GM21390 (cell line): ENCODE measurements at regions not wholly inside any gene's neighbourhood (a gene's known extent, or its start where the extent isn't known, plus 50 kb on each side); places are given as distances from the start of the nearest gene placed in this dataset.

ENCODE experiments used
- ATAC-seq: cut with Tn5 transposase; IDR thresholded peaks from one replicate; pipeline ENCODE4 v1.9.1; 2021; ENCODE audit not compliant: unreplicated experiment

DNA sequence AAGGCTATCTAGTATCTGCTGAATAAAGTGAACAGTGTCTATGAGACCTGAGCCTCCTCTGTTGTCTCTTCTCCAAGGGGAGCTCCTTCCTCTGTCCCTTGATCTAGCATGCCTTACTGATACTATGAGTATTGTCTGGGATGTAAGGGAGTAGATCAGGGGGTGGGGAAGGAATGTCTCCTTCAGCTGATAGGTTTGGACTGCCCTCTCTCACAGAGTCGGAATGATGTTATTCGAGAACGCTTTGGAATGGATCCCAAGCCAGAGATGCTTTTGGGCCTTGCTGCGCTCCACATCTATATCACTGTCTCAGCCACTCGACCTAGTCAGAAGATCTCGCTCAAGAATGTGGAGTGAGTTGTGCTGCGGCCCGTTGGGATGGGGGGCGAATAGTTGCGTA lies 68.3 kb upstream of the PRPS1 start:
- no peak for ATAC-seq

DNA sequence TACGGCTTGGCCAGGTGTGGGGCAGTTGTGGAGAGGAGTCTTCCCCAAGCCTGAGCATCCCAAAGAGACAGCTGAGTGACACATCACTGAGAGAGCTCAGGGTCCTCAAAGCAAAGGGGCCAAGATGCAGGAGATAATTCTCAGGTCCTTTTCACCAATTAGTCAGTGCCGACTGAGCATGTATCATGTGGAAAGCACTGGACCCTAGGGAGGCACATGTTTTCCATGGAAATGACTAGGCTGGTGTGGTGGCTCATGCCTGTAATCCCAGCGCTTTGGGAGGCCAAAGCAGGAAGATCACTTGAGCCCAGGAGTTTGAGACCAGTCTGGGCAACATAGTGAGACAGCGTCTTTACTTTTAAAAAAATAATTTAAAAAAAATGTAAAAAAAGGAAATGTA lies 67.3 kb upstream of the PRPS1 start:
- no peak for ATAC-seq

DNA sequence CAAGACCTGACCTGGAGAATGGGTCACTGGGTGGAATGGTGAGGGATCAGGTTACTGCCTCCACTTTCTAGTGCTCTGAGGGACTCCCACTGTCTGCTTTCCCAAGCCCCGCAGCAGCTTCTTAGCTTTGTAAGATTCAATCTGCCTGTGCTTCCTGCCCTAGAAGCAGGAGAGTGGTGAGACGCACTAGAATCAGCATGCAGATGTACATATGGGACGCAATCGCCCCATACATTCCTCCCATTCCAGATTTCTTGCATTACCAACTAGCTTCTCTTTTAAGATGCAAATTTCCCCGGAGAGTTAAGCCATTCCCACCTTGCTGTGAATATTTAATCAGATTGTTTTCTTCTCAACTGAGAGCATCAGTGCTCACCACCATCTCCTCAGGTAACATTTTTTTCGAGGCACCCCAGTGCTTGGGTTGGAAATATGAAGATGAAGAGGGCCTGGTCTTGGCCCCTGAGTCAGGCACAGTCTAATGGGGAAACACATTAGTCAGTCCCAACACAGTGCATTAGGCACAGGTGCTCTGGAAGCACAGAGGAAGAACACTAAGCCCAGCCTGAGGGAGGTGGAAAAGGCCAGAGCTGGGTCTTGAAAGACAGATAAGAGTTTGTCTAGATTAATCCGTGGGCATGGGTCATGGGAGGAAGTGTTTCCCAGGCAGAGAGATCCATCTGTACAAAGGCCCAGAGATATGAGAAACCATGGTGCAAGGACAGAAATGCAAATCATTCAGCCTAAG lies 66.7 kb upstream of the PRPS1 start:
- no peak for ATAC-seq

DNA sequence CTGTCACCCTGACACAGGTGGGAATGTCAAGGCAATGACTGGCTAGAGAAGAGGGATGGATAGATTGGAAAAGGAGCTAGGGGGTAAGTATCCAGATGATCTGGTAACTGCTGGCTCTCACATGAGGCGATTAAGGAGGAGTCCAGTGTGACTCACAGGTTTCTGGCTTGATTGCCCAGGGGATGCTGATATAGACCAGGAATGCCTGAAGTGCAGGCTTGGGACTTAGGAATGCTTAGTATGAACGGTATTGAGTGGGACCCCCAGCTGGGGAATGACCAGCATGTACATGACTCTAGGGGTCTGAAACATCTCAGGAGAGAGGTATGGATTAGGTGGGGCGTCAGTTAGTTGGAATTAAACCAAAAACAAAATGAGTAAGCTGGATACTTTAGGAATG lies 65.8 kb upstream of the PRPS1 start:
- no peak for ATAC-seq

DNA sequence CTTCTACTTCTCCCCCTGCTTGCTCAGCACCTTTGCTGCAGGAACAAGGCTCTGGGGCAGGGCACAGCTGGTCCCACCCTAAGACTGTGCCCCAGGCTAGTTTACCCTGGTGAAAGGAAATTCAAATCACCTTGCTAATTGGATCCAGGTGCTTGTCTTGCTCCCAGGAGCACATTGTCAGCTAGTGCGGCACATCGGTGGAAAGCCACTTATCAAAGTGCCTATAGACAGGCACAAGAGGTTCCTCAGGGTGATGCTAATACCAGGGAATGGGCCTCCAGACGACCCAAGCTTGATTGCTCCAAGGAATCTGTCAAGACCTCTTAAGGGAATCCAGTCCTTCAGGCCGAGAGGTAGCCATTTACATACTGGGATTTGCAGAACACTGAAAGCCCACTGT lies 64.5 kb upstream of the PRPS1 start:
- ATAC-seq, result no peak

DNA sequence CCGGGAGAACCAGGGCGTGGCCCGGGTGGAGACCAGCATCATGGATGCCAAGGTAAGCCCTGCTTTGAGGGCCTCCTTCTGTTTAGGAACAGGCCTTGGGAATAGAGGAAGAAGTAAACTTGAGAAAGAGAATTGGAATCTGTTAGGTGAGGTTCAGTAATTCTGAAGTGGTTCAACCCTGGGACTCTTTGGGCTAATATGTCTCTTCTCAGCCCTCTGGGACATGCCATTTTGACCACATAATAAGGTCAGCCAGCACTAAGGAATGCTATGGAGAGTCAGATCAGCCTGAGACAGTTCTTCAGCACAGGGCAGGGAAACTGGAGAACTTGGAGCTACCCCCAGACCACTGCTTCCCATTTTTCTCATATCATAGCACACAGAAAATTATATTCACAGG lies 63.3 kb upstream of the PRPS1 start:
- no peak for ATAC-seq

DNA sequence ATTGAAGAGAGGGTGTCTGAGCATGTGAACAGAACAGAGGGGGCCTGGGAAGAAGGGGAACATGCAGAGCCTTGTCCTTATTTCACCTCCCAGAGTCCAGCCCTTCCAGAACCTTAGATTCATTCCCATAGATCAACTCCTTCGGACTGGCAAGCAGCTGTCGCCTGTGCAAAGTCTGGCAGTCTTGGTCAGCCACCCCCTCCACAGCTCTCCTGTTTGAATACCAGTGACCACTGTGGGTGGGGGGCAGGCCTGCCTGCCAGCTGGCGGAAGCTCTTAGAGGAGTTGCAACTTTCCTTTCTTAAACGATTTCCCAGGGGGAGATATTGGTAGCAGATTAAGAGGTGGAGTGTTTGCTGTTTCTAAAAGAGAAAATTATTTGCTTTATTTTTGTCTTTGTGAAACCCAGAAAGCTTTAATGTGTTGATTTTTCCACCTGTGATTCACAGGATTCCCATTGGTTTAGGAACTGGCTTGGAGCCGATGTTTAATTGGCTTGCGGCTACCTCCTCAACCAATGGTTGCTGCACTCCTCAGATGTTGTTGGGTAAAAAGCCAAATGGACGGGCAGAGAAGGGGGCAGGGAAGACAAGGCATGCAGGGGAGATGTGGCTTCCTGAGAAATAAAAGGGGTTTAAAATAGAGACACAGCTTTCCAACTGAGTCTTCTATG lies 62.2 kb upstream of the PRPS1 start:
- ATAC-seq, result peak; percentile 78

DNA sequence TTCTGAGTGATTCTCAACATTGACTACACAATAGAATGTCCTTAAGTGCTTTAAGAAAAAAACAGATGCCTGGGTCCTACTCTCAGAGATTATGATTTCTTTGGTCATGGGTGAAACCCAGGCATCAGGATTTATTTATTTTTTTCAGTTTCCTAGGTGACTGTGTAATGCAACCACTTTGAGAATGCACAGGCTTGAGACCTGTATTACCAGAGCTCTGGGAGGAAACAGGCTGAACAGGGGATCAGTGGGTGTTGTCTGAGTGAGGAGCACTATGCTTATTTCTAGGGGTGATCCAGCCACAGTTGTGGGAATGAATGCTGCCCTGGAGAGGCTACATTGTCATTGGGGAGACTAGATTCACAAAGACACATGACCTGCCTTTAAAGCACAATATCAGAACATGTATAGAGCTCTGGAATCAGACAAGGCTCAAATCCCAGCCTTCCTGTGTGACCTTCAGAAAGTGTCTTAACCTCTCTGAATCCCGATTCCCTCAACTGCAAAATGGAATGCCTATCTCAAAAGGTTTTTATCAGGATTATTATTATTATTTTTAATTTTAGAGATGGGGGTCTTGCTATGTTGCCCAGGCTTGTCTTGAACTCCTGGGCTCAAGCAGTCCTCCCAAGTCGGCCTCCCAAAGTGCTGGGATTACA lies 61.6 kb upstream of the PRPS1 start:
- peak; percentile 3 for ATAC-seq

DNA sequence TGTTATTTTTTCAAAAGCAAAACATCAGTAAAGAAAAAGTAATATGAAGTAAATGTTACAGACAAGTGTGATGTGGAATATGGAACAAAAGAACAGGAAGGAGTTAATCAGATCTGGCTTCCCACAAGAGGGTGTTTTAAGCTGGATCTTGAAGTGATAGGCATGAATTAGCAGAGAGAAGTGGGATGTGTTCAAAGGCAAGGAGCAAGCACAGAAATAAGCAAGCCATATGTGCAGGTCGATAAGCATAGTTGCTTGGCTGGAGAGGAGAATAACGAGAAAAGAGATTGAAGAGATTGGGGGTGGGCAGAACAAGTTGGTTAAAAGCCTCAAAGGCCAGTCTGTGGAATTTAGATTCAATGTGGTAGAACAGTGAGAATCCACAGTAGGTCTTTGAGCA lies 60.9 kb upstream of the PRPS1 start:
- ATAC-seq, result no peak

DNA sequence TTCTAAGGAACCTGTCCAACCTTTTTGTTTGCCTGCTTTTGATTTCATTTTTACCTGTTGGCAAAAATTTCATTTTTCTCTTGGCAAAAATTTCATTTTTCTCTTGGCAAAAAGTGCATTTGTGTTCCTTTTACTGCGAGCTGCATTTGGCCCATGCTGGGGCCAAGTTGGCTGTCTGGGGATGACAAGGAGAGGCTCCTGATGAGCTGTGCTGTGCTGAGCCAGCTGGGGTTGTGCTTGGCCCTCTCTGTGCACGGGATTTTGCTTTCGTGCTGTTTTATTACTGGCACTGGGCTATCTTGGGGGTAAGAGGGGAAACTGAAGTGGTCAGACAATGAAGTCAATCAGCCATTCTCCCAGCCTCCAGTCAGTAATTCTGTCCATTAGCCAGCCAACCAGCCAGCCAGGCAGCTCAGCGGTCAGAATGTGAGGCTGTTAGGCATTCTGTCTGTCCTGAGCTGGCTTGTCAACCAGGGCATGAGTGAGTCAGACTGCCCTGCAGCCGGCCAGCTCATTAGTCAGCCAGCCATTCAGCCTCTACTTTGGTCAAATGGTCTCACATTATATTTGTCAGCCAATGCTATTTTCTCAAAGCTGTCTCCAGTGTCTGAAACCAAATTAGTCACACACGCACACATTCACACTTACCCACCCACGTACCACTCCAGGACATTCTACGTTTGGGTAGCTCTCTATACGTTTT lies 56.9 kb upstream of the PRPS1 start:
- ATAC-seq, result no peak

DNA sequence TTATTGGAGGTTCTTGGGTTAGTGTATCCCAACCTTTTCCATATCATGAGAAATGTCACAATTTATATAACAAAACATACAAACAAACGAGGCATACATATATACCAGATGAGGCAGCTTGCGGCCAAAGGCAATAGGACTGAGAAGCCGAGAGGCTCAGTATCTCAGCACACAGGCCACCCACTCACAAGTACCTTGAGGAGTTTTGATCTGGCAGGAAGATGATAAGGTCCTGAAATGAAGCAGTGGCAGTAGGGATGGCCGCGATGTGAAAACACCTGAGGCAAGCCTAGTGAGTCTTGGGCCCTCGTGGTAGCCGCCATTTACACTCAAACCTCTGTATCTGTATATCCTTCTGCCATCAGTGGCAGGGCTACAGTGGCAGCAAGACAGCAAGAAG lies 55.3 kb upstream of the PRPS1 start:
- no peak for ATAC-seq

DNA sequence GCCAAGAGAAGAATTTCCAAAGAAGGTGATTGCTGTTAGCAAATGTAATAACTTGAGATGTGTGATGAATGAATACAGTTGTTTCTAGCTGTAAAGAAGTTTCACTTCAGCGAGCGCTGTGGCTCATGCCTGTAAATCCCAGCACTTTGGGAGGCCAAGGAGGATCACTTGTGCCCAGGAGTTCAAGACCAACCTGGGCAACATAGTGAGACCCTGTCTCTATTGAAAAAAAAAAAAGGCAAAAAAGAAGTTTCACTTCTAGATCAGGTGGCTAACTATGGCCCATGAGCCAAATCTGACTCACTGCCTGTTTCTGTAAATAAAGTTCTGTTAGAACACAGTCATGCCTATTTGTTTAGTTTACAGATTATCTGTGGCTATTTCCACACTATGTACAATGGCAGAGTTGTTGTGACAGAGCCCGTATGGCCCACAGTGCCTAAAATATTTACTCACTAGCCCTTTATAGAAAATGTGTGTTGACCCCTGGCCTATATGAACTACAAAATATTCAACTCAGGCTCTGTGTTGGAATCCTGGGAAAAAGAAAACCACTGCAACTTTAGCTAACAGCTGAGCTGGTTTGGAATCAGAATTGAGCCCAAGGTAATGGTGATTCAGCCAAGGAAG lies 54.1 kb upstream of the PRPS1 start:
- peak; percentile 40 for ATAC-seq

DNA sequence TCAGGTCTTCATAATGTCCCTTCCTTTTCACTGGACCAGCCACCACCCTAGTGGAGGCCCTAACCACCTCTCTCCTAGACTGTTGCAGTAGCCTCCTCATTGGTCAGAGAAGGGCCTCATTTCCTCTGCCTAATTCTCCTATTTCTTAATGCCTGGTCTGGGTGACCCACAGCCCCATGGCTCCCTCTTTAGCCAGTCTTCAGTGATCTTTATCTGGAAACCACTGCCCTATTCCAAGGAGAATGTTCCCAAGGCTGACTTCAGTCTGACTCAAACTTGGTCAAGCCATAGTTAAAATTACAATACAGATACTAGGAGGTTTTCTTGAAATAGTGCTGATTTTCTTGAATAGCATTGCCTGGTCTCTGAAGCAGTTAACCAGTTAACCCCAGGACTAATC lies 53.6 kb upstream of the PRPS1 start:
- no peak for ATAC-seq

DNA sequence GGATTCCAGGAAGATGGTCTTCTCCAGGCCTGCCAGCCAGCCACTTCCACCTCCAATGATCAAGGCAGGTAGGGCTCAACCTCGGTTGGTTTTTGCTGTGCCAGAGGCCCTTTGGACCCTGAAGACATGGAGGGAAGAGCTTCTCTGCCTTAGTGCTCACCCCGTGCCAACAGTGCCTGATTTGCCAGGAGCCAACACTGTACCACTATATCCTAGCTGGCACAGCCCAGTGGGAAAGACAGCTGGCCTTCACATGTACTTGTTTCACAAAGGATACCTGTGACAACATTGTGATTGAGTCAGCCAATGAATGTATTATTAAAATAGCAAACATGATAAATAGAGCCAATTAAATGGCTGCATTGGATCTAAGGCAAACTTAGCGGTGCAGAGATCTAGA lies 51.9 kb upstream of the PRPS1 start:
- ATAC-seq, result no peak

DNA sequence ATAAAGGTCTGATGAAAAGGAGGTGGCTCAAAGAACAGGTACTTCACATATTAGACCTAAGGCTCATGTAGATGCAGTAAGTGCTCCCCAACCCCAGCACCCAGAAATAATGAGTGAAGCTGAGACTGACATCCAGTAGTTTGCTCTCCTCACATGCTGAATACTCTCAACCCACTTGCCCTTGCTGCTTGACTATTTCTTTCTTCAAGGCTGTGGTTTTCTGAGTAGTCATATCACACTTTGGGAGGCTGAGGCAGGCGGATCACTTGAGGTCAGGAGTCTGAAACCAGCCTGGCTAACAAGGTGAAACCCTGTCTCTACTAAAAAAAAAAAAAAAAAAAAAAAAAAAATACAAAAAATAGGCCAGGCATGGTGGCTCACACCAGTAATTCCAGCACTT lies 51.5 kb upstream of the PRPS1 start:
- ATAC-seq, result peak; percentile 90

DNA sequence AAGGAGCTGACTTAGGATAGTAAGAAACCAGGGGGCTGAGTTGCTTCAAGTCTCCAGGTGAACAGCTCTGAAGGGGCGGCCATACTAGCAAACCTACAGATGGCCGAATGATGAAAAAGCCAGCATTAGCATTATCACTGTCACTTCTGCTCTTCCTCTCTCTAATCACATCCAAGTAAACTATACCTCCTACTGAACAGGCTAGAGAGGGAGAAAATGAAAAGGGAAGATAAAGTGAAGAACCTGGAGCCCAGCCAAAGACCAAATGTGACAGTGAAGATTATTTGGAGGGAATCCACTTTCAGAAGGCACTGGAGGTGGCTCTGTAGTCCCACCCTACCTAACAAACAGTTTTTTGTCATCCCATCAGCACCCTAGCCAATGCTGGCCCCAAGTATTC lies 50.4 kb upstream of the PRPS1 start:
- ATAC-seq, result no peak
